GM18519 (cell line): ENCODE measurements at regions not wholly inside any gene's neighbourhood (a gene's known extent, or its start where the extent isn't known, plus 50 kb on each side); places are given as distances from the start of the nearest gene placed in this dataset.

Source experiments
- ATAC-seq: cut with Tn5 transposase; IDR thresholded peaks from one replicate; pipeline ENCODE4 v1.9.1; 2021; ENCODE audit warnings: mild to moderate bottlenecking, moderate library complexity; ENCODE audit not compliant: unreplicated experiment, low FRiP score

DNA sequence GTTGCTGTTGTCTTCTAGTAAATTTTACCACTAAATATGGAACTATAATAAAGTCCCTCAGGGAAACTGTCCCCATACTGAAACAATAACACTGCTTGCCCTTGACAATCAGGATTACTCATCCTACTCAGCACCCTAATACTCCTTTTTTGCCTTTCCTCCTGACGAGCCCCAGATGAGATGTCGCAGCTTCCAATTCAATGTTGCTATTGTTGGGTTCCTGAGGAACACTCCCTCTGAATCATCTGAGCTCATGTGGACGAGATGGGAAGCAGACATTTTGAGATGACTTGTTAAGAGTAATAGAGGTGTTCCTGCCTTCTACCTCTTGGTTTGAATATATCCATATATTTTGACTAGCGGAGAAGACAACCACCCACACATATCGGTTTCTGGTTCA is 187.8 kb upstream of the FAM98A start:
- ATAC-seq = no peak

DNA sequence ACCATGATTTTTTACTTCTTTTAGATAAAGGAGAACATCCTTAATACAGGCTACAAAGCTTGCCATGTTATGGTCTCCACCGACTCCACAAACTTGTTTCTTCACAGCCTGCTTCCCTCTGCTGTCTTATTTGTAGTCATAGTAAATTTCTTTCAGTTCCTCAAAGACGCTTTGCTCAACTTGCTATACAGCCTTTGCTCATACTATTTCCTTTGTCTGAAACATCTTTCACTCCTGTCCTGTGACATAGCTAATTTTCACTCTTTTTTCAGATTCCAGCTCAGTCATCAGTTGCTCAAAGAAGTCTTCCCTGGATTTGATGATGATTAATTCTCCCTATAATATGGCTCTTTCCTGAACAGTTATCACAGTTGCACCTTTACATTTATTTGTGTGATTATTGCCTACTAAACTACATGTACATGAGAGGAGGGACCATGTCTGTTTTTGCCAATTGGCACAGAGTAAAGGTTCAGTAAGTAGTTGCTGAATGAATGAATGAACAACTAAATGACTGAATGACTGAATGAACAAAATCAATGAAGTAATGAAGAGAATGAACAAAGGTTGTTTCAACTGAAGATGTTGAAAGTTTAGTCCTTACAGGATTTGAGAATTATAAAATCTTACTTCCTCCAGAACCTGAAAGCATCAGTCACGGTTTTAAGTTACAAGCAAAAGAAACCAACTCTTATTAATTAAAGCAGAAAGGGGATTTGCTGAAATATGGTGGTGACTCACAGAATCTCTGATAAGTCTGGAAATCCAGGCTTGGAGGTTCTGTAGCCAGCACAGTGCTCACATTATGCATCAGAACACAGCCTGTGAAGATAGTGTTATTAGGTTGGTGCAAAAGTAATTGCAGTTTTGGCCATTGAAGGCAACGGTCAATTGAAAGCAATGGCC is 186.4 kb upstream of the FAM98A start:
- ATAC-seq = peak; percentile 96

DNA sequence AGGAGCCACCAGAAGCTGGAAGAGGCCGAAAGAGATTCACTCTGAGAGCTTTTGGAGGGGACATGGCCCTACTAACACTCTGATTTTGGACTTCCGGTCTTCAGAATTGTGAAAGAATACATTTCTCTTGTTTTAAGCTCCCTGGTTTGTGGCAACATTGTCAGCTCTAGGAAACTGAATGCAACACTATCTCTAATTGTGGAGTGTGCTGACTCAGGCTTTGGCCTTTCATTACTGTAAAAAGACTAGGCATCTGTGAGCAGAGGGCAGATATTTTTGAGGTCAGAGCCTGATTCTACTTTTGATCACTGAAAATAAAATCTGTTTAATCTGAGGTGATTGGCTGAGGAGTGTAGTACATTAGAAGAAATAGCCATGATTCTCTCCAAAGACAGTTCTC is 185.4 kb upstream of the FAM98A start:
- no peak for ATAC-seq

DNA sequence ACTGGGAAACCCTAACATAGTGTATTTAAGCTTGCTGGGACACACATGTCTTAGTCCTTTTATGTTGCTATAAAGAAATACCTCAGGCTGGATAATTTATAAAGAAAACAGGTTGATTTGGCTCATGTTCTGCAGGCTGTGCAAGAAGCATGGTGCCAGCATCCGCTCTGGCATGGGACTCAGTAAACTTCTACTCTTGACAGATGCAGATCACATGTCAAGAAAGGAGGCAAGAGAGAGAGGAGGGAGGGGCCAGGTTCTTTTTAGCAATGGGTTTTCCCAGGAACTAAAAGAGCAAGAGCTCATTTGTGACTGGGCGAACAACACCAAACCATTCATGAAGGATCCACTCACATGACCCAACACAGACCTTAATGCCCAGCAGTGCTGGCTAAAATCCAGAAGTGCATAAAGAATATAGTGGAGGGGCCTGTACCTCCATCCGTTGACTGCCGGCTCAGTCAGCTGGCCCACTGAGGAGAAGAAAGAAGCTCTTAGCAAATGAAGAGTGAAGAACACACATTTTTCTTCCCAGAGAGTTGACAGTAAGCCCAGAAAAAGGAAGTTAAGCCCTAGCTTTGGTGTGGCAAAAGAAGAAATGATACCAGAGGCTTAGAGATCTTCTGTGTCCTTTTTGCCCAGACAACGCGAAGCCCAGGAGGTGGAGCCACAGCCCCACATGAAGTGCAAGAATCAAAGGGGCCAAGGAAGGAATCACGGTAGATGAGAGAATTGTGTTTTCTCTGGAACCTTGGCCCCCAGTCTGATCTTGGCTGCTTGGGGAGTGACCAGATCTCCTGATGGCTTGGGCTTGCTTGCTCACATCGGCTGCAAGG is 183.5 kb upstream of the FAM98A start:
- ATAC-seq = no peak

DNA sequence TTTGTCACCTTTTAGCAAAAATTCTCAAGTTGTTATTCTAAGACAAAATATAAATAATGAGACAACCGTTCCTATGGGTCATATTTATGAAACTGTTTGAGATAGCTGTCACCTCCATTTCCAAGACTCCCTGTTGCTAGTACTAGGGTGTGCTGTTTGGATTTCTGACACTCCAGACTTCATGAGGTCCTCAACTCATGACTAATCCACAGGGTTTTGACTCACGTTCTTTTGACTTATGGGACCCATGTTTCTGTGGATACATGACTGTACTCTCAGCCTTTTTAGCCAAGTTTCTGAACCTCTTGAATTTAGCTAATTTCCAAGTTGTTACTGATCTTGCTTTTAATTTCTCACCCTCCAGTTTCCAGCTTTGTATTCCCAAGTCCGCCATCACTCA is 178.7 kb upstream of the FAM98A start:
- no peak for ATAC-seq

DNA sequence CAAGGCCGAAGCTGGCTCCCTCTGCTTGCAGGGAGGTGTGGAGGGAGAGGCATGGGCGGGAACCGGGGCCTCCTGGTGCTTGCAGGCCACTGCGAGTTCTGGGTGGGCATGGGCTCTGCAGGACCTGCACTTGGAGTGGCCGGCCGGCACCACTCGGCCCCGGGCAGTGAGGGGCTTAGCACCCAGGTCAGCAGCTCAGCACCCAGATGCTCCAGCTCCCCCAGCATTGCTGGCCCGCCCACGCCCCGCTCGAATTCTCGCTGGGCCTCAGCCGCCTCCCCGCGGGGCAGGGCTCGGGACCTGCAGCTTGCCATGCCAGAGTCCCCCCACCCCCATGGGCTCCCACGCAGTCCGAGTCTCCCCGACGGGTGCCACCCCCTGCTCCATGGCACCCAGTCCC is 176.2 kb upstream of the FAM98A start:
- no peak for ATAC-seq

DNA sequence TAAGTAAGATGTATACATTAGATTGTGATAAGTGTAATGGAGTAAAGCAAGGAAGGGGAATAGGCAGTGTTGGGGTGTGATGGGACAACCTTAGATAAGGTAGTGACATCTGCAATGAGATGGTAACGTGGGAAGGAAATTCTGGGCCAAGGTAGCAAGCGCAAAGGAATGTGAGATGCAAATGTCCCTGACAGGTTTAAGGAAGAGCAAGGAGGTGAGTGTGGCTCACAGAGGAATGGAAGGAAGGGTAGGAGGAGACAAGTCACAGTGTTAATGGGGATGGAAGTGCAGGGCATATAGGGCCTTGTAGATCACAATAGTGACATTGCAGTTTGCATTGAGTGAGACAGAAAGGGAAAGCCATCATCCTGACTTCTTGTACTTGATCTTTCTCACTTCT is 170.9 kb upstream of the FAM98A start:
- ATAC-seq = no peak

DNA sequence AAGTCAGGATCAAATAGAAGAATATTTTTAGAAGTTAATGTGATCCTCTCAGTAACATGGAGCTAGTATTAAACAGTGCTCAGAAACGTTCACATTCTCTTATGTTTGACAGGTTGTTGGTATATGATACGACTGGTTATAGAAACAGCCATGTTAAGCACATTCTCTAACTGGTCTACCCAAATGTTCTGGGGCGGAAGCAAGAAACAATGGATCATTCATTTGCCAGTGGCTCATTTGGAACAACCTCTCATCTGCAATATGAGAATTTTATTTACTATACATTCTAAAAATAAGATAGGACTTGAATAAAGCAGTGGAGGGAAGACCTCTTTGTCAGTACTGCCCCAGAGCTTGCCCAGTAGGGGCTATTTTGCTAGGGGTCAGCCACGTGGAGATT is 167.1 kb upstream of the FAM98A start:
- ATAC-seq = no peak

DNA sequence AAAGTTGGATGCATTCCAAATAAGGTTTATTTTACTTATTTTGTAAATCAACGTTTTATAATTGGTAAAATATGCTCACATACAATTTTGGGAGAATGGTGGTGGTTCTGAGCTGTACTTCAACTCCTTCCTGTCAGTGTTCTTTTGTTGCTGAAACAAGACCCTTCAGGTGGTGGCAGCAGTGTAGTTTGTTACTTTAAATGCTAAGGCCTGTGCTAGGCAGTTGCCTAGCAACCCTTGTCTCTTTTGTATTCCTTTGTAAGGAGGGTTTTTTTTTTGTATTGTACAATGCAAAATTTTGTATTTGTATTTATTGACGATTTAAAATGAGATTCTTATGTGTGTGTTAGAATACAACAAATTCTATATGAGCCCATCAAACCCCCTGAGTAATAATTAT is 166.0 kb upstream of the FAM98A start:
- ATAC-seq = no peak

DNA sequence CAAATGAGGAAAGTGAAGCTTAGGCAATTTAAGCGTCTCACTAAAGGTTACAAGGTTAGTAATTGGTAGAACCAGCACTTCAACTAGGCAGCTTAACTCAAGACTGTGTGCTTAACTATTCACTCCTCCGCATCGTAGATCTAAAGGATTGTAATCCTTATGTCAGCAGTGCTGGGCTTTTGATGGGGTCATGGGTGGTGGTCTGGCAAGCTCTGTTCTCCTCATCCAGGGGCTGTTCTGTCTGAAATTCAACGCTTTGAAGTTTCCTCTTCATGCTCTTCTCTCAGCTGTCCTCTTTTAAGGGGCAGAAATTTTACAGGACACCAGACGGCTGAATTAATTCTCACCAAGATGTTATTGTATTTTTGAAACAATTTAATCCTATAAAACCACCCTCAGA is 165.5 kb upstream of the FAM98A start:
- no peak for ATAC-seq

DNA sequence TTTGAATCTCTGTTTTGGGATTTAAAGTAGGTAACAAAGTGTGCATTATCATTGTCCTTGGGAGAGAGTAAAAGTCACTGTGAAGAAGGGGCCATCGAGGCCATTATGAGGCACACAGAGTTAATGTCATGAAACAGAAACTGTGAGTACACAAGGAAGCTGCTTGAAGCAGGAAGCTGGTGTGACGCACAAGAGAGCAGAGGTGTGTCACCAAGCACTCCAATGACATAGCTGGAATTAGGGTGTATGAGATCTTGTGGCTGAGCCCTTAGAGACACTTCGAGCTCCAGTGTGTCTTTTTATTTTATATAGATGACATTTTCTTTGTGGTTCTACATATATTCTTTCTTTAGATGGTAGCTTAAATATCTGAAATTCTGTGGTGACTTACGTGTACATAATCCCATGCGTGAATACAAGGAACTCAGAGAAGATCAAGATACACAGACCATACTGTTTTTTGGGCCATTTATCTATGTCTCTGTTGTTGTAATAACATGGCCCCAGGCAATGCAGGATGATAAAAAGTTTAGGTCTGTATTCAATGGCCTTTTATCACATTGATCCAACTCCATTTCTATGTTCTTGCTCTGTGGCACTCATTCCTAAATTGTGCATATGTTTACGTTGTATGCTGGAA is 164.7 kb upstream of the FAM98A start:
- ATAC-seq = no peak

DNA sequence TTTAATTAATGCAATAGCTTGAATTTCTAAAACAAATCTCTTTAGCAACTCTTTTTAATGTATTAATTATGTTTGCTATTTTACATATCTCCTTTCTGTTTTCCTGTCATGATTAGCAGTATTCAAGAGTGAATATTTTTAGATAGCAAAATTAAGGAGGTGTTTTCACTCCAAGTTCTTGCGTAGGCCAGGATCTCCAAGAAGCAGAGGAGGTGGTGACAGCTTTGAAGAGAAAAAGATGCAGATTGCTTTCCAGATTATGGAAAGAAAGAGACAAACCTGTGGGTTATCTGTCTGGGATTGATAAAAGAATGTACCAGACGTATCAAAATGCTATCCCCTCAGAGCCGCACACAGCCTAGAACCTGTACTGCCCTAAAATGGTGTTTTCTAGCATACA is 163.5 kb upstream of the FAM98A start:
- ATAC-seq = no peak

DNA sequence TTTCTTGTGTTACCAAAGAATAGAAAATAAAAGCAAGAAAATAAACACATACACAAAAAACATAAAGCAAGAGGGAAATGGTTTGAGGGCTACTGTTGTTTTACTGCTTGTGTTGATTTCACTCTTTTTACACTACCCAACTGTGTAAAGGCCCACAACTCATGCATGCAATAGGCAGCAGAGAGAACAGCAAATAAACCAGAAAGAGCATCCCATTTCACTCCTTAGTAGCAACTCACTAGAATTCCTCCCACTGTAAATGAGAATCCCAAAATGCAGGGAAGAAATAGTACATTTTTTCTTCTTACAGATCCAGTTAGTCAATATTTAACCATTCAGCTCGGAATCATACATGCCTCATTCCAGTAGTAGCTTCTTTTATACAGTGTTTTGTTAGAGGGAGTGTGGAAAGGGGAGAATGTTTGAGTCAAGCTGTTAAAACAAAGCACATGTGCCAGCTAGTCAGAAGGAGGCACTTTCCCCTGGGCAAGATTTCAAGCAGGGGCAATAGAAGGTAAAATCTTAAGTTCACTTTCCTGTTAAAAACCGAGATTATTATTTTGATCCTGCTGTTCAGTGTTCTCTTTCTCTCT is 147.2 kb upstream of the FAM98A start:
- no peak for ATAC-seq

DNA sequence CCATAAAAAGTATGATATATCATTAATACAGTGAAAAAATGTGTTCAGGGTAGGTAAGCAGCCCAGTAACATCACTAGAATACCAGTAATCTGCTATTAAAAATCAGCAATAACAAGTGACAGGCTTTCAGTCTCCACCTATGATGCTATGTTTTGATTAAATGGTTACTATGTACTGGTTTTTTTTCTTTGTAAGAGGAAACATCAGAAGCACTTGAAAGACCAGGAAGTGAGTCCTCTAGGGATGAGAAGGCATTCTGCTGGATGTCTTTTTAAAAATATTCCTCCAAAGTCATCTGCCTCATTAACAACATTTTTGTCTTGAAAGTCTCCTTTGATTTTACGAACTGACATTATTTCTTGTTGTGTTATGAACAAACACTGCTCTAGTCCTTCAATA is 136.0 kb upstream of the FAM98A start:
- no peak for ATAC-seq

DNA sequence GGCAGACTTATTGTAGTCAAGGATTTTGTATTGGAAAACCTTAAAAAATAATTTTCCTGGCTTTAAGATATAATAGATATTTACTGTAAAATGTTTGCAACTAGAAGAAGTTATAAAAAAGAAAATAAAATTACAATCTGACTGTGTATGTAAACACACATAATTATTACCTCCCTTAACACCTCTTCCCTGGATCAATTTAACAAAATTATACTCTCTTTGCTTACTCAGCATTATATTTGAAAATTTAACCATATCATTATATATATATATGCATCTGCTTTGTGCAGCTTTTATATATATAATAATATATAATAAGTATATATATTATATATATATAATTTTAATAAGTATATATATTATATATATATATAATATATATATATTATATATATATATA is 131.7 kb upstream of the FAM98A start:
- no peak for ATAC-seq

DNA sequence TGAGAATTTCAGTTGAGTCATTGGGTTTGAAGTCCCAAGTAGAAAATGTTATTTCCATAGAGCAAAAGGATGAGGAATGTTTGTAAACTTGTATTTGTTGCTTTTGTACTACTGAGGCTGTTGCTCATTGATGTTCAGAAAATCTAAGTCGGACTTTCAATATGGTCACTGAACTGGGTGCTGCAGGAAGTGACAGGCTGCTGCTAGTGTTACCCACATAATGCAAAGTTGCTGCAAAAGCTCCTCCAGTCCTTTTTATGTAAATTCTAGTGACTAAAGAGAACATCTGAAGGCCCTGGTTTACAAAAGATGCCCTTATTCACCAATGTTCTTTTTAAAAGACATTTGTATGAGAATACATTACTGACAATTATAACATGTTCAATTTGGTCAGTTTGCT is 131.1 kb upstream of the FAM98A start:
- ATAC-seq = no peak

DNA sequence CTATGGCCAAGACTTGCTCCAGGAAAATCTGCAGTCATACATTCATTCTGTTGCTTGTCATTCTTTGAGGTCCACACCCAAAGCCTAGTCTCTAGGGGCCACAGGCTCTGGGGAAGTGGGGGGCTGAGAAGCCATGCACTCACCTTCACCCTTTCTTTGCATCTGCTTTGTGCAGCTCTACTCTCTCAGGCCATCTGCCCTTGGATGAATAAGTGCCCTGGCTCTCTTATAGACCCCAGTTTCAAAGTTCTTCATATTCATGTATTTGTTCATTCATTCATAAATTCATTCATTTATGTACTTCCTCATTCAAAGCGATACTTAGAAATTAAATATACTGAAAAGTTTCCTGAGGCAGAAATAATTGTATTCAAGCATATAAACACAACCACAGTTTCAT is 130.3 kb upstream of the FAM98A start:
- no peak for ATAC-seq

DNA sequence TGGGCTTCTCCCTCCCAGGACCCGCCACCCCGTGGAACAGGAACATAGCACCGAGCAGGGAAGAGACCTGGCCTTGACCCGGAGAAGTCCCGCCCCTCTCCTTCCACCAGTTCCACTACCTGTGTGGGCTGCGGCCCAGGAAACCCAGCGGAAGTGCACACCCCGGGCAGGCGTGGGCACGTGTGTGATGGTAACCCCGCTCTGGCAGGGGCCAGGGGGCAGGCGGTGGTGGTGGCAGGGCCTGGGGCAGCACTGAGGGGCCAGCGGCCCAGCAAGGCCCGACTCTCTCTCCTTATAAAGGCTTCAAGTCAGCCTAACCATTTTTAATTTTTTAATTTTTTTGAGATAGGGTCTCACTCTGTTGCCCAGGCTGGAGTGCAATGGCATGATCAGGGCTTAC is 129.0 kb upstream of the FAM98A start:
- ATAC-seq = no peak

DNA sequence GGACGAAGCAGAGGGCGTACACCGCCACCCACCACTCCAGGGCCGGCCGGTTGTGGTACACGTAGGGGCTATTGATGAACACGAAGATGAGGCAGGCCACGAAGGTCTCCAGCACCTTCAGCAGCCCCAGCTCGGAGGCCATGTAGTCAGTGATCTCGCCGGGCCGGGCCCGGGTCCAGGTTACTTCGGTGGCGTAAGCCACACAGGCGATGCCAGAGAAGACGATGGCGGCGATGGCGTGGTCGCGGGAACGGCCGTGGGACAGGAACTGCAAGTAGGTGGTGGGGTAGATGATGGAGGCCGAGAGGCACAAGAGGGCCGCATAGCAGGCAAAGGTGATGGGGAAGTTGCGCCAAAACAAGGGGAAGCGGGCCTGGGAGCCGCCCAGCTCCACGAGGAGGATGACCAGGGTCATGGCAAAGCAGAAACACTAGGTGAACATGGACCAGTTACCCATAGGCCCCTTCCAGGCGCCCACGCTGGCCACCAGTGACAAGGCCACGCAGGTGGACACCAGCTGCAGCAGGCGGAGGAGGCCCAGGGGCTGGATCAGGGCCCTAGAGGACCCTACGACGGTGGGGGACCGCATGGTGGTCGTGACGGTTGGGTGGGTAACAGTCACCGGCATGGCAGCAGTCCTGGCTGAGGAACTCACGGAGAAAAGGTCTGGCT is 128.4 kb upstream of the FAM98A start:
- ATAC-seq = no peak

DNA sequence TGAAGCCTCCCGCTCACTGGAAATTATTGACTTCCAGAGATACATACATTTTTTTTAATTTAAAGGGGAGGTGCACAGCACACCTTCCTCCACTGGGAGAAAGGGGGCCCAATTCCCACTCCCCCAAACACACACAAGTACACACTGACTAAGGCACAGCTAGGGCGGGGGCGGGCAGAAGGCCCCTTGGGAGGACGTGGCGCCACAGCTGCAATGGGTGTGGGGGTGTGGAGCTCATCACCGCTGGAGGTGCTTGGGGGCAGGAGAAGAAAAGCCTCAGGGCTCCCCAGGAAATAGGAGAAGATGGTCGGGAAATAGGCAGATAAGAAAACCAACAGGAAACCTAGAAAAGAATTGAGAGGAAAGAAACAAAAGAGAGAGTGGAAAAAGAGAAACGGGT is 127.3 kb upstream of the FAM98A start:
- no peak for ATAC-seq
